ENCODE measurements at regions not wholly inside any gene's neighbourhood (a gene's known extent, or its start where the extent isn't known, plus 50 kb on each side); places are given as distances from the start of the nearest gene placed in this dataset.

DNA sequence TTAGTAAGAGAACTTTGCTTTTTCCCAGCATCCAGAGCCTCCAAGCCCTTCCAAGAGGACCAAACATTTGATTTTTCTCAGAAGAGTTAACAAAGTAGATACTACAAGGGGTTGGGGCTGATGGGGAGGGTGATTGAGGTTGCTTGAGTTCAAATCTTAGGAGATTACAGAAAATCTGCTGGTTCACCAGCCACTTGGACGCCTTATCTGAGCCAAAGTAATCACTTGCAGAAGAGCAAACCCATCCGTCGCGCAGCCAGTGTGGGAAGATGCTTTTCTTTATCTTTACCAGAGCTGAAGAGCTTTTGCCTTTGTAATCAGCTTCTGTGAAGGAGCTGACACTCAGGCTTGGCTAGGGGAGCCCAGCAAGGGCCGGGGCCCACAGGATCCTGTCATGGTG, 91.9 kb upstream of the CTTNBP2NL start:
- in situ Hi-C loops (cut with MboI; ENCODE audit: low pct_unique_long_range_greater_than_20kb, low sequenced_read_pairs) = no loop called here
- DNase-seq = no peak

DNA sequence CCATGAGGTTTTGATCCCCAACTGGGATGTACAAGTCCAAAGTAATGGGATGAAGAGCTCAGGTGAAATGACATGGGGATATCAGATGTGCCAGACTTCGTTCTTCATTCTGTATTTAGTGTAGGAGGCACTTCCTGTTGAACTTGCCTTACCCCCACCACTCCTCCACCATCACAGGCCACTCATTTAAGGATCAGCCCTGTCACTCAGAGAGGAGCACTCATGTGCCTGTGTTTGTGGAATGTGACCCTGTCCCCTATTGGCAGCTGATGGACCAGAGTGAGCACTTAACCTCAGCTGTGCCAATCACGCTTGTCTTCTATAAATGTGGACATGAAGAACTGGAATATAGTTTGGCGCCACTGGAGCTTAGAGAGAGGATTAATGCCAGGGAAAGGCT, 91.4 kb upstream of the CTTNBP2NL start:
- DNase-seq = no peak
- in situ Hi-C loops (cut with MboI; ENCODE audit: low pct_unique_long_range_greater_than_20kb, low sequenced_read_pairs) = no loop called here

DNA sequence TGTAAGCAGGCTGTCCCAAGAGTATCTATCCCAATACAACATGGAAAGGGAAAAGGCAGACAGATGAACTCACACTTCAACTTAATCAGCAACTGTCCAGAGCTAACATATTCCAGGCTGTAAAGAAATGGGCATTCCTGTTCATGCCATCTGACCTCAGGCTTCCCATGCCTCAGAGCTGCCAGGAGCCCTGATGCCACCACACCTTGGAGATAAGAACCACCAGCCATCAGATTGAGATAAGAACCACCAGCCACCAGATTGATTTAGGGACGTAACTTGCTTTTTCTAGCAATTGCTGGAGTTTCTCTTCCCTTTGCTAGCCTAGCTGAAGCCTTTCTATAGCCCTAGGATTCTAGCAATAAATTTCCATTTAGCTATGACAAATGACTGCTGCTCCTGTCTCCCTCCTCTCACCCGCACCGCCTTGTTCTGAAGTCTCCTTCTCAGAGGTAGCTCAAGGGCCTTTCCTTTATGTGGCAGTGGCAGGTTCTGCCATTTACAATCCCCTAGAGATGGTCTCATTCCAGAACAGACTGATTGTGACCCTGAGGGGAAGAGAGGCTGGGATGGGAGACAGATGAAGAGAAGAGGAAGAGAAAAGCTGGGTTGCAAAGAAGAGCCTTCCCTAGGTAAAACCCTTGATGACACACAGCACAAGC, 88.0 kb upstream of the CTTNBP2NL start:
- DNase-seq = no peak
- in situ Hi-C loops (cut with MboI; ENCODE audit: low pct_unique_long_range_greater_than_20kb, low sequenced_read_pairs) = no loop called here

DNA sequence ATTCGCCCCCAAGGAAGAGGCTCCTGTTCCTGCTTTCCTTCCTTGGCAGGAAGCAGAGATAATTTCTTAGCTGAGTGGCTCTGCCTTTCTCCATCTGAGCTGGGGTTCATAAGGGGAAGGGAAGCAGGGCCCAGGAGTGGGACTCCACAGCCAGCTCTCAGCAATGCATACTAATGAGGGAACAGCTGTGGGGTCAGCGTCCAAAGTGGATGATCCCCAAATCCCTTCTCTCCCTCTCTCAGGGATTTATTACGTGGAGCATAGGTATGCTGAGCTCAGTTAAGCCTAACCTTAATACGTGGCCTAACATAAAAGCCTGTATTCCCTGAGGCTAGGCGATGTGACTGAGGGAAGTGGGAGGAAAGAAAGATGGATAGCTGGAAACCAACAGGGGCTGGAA, 87.3 kb upstream of the CTTNBP2NL start:
- no peak for DNase-seq
- in situ Hi-C loops (cut with MboI; ENCODE audit: low pct_unique_long_range_greater_than_20kb, low sequenced_read_pairs) = no loop called here

DNA sequence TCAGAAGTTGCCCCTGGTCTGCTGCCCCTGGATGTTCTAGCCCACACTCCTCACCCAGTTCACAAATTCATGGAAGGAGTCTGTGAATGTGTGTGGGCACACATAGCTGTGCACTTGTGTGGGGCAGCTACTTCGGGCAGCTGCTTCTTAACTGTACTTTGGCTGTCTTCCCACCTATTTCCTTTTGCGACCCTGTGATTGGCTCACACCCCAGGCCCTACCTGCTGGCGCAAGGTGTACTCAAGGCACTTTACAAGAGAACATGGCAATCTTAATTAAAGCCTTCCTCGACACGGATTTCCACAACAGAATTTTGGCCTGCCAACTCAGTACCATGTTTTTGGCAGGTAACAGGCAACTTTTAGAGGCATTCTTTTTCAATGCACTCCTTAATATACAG, 86.5 kb upstream of the CTTNBP2NL start:
- in situ Hi-C loops (cut with MboI; ENCODE audit: low pct_unique_long_range_greater_than_20kb, low sequenced_read_pairs) = no loop called here
- no peak for DNase-seq

DNA sequence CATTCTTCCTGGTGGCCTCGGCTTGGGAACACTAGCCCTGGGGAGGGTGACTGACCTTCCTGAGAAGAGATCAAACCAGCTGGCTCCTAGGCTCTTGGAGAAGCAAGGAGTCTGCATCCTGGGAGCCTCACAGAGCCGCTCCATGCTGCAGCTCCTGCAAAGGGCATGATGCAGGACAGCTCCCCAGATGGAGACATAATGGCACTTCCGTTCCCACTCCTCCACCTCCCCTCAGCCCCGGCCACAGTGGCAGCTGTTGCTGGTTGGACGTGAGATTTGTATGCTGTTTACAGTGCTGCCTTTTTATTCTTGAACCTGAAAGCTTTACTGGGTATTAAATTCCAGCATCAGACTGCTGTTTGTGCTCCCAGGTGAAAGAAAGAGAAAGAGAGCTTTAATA, 83.7 kb upstream of the CTTNBP2NL start:
- in situ Hi-C loops (cut with MboI; ENCODE audit: low pct_unique_long_range_greater_than_20kb, low sequenced_read_pairs) = no loop called here
- no peak for DNase-seq

DNA sequence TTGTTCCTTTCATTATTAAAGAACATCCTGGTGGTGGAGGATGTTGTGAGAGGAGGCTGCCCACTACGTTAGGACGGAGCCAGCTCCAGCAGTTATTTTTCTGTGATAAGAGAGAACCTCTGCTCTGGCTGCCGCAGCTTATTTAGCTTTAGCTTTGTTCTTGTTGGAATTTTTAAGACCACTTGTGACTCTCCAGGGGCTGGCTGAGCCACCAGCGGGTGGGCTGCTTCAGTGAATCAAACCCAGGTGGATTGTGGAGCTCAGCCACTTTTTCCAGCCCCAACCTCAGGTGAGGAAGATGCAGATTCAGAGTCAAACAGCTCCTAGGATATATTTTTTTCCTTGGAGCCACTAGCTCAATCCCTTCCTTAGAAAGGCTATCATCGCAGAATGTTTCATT, 83.1 kb upstream of the CTTNBP2NL start:
- in situ Hi-C loops (cut with MboI; ENCODE audit: low pct_unique_long_range_greater_than_20kb, low sequenced_read_pairs) = no loop called here

DNA sequence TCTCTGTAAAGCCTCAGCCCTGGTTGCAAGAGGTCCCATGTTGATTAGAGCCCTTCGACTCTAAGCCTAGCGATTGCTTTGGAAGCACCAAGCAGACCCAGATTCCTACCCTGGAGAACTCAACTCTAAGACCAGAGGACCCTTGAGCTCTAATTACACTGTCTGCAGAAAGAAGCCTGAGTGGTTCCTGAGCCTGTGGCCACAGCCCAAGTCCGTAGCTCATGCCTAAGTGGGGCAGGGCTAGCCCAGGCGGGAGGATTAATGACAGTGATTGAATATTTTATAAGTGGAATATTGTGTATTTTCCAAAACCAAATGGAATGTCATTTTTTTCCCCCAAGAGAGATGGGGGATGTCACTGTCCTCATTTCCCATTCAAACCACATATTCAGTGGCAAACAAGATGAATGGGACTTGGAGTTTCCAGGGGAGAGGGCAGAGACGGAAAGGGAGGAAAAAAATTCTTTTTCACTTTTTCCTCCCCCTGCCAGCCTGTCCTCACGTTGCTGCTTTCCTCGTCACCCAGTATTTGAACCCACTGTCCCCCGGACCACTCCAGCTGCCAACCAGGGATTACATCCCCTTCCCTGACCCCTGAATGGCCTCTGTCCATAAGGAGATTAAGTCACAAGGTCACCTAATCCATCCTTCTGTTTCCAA, 79.6 kb upstream of the CTTNBP2NL start:
- no peak for DNase-seq
- in situ Hi-C loops (cut with MboI; ENCODE audit: low pct_unique_long_range_greater_than_20kb, low sequenced_read_pairs) = no loop called here

More for the DNA sequence above, 83.1 kb upstream of the CTTNBP2NL start:
- DNase-seq = no peak

DNA sequence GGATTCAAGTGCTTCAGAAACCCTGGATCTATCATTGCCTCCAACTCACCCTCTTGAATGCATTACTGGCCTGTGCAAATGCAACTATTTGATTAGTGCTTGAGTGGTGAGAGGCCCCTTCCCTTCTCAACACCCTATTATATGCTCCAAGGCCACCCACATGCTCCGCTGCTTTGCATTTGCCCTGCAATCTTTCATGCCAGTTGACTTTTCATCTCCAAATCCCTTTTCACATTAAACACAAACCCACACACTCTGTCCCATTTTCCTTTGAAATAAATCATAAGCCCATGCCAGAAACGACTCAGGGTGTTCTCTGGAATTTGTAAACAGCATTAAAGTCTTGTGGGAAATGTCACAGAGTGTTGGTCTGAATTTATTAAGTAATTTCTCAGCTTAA, 78.9 kb upstream of the CTTNBP2NL start:
- in situ Hi-C loops (cut with MboI; ENCODE audit: low pct_unique_long_range_greater_than_20kb, low sequenced_read_pairs) = no loop called here
- no peak for DNase-seq

DNA sequence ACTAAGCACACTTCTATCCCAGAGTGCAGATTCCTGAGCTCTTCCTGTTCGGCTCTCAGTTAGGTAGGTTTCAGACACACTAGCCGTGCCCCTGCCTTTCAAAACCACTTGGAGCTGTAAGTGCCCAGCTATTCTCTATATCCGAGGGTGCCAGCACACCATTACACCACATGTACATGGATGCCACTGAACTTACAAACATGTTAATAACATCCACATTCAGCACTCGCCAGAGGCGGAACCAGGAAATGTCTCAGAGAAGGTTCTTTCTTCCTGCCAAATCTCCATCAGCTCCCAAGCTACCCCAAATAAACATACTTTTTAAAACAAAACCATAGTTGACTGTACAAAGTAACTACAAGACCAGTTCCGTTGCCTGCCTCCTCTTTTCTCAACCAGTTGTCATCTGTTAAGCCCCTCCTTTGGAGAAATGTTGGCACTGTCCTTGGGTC, 78.4 kb upstream of the CTTNBP2NL start:
- no peak for DNase-seq
- in situ Hi-C loops (cut with MboI; ENCODE audit: low pct_unique_long_range_greater_than_20kb, low sequenced_read_pairs) = no loop called here

DNA sequence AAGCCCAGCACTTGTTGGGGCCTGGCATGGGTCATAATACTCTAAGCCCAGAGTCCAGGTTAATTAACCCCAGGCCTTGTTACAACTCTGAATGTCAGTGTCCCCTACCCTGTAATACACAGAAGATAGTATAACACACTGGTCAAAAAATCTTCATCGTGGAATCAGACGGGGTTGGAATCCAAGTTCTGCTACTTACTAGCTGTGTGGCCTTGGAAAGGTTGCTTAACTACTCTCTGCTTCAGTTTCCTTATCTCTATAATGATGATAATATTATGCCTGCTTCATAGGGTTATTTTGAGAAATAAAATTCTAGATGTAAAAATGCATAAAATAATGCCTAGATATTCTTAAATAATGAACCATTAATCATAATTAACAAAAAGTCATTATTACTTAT, 77.8 kb upstream of the CTTNBP2NL start:
- in situ Hi-C loops (cut with MboI; ENCODE audit: low pct_unique_long_range_greater_than_20kb, low sequenced_read_pairs) = no loop called here
- DNase-seq = no peak

DNA sequence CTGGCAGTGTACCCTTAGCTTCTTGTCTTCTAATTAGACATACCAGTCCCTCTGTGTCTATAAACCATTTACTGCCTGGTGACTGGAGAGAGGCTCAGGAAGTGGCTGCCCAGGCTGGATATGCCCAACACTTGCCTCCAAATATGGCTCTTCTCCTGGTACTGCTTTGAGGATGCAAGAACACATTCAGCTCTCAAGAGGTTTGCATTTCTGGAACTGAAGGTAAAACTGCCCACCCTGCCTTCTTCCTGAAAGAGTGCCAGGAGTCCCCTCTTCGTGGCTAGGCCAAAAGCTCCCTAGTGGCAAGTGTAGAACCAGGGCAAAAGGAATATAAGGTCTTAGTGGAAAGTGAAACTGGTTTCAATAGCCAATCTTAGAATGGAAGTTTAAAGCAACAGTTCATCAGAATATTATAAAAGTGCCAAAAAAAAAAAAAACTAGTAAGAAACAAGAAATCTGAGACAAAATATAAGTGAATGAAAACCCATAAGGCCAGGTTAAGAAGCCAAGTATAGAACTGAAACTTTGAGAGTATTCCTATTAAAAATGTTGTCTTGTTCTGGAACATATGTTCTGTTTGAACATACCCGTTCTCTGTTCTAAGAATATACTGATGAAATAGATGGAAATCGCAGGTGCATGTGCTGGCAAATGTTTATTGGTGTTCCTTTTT, 77.2 kb upstream of the CTTNBP2NL start:
- no peak for DNase-seq
- in situ Hi-C loops (cut with MboI; ENCODE audit: low pct_unique_long_range_greater_than_20kb, low sequenced_read_pairs) = no loop called here

DNA sequence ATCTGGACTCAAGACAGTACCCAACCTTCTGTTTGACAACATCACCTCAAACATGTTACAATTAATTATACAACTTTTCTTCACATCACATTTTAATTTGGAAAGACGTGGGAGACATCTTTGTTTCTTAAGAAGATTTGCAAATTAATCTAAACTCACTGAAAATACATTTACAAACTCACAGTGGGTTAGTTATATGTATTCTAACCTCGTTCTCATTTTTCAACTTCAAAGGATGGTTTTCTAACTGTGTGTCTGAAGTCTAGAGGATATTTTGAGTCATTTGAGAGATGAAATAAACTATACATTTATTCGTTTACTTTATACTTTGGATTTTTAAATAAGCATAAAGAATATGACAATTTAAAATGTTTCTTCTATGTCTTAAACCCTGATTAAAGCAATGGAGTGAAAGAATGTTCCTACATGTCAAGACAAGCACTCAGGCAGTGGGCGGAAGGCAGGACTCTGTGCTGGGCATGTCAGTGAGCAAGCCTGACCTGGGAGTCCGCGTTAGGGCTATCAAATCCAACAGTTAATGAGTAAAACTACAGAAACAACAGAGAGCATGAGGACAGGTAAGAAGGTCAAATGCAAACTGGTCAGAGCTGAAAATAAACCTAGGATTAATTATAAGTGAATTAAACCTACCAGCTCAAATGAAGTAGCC, 76.5 kb upstream of the CTTNBP2NL start:
- no peak for DNase-seq
- in situ Hi-C loops (cut with MboI; ENCODE audit: low pct_unique_long_range_greater_than_20kb, low sequenced_read_pairs) = no loop called here

DNA sequence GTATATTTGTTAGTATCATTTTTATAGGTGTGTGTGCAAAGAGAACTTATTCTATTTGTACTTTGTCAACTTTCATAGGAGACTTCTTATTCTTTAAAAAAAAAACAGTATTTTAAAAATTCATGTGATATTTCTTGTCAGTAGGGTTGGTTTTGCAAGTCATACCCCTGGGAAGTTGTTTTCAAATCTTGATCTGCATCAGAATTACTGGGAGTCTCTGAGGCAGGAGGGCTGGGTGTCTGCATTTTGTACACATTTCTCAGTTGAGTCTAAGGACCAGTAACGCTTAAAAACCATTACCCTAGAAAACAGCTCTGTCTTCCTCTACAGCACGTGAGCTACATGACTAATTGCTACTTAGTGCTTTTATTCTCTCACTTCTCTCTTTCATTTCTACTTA, 76.0 kb upstream of the CTTNBP2NL start:
- DNase-seq = no peak
- in situ Hi-C loops (cut with MboI; ENCODE audit: low pct_unique_long_range_greater_than_20kb, low sequenced_read_pairs) = no loop called here

DNA sequence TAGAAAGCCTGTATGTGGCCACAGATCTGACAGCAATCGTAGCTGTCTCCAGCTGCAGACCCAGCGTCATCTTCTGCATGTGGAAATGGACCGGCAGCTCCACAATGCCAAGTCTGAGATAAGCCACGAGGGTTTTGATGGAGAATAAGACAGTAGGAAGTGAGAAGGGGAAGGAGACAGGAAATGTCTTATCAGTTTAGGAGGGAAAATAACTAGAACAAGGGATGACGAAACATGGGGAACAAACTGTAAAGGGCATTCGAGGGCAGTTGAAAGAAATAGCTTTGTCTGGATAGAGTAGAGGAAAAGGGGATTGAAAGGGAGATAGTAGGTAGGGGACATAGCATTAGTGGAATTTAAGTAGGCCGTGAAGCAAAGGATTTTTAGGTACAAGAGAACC, 74.0 kb upstream of the CTTNBP2NL start:
- DNase-seq = peak; percentile 4
- in situ Hi-C loops (cut with MboI; ENCODE audit: low pct_unique_long_range_greater_than_20kb, low sequenced_read_pairs) = no loop called here

DNA sequence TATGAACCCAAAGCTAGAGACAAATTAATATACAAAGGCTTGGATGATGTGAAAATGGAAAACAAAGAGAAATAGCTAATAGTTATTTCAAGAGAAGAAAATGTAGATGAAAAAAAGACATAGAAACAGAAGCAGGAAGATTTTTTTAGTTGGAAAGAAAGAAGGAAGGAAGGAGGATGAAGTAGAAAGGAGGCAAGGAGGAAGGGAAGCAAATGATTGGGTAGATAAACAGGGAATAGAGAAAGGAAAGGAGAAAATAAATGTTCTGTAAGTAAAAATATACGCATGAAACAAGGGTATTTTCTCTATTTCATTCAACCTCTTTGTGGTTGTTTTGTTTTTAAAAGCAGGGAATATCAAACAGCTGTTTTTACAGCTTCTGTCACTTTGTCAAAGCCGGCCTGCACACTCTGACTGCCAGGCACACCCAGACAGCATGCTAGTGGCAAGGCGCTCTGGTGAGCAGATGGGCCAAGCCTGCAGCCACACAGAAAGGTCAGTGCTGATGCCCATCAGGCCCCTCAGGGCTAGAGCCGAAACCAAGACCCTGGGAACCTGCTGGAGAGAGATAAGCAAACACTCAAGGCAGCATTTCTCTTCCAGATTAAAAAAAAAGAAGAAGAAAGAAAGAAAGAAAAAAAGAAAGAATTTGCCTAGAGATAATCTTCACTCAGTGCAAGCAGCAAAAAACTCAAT, 72.9 kb upstream of the CTTNBP2NL start:
- DNase-seq = no peak
- in situ Hi-C loops (cut with MboI; ENCODE audit: low pct_unique_long_range_greater_than_20kb, low sequenced_read_pairs) = no loop called here

DNA sequence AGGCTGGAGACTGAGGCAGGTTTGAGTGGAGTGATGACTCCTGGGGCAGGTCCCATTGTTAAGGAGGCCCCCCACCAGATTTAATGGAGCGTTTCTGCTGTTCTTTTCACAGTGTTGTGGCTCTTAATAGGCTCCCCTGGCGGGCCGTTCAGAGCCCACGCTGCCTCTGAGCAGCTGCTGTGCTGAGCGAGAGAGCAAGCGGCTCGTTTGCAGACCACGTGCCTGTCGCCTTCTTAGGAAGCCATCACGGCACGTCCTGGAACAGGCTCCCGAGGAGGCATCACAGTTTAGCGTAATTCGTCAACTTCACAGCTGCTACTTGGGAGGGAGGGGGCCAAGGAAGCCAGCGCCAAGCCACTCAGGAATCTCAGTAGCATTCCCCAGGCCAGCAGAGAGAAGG, 70.5 kb upstream of the CTTNBP2NL start:
- DNase-seq = no peak
- in situ Hi-C loops (cut with MboI; ENCODE audit: low pct_unique_long_range_greater_than_20kb, low sequenced_read_pairs) = no loop called here

DNA sequence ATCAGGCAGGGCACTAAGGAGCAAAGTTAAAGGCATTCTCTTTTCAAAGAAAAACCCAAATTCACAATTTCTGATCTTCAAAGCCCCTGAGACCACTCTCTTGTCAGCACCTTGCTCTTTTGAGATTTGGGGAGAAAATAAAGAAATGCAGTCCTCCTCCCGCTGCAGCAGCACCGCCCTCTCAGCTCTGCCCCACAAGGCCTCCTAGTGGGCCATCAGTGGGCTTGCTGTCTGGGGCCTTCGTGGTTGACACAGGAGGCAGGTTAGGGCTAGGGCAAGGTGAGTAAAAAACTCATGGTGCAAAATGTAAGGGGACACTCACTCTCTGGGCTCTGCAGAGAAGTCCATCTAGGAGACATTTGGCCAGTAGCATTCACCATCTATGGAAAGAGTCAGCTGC, 67.4 kb upstream of the CTTNBP2NL start:
- DNase-seq = no peak
- in situ Hi-C loops (cut with MboI; ENCODE audit: low pct_unique_long_range_greater_than_20kb, low sequenced_read_pairs) = no loop called here
